AG04450 (cell line): ENCODE measurements at regions not wholly inside any gene's neighbourhood (a gene's known extent, or its start where the extent isn't known, plus 50 kb on each side); places are given as distances from the start of the nearest gene placed in this dataset.

Source experiments
- CTCF ChIA-PET: fragments of 300-600, 350-600 bp; formaldehyde crosslinking; extraction: SDS; loops from one replicate; lab custom pipeline; 2022; ENCODE audit warnings: antibody characterized with exemption, inconsistent platforms; lab: Charles Lee
- POLR2A ChIA-PET: fragments of 350-600 bp; formaldehyde crosslinking; extraction: SDS; loops from one replicate; lab custom pipeline; 2021; ENCODE audit warnings: antibody characterized with exemption, inconsistent platforms; lab: Yijun Ruan, JAX
- DNase-seq: peaks from one replicate; pipeline ENCODE4 v3.0.0-alpha.2; 2011; ENCODE audit warnings: low read depth, low spot score
- H3K27ac ChIP-seq: one replicate; pipeline ENCODE4 v1.5.1; 2012; ENCODE audit warnings: low read depth, low read length, control low read depth
- H3K27me3 ChIP-seq: one replicate; pipeline ENCODE4 v1.6.0; 2012; ENCODE audit warnings: low read length; ENCODE audit not compliant: control insufficient read depth, insufficient read depth
- H3K4me3 ChIP-seq: 2 replicates; pipeline ENCODE4 v1.5.1; 2011; ENCODE audit warnings: mild to moderate bottlenecking, low read depth, low read length, control low read depth
- H3K9me3 ChIP-seq: 2 replicates; pipeline ENCODE4 v1.5.1; 2012; ENCODE audit warnings: low read length; ENCODE audit not compliant: control insufficient read depth, insufficient read depth
- TF ChIP-seq, protein P1 (sequence below): IDR thresholded peaks from 2 replicates; pipeline ENCODE4 v1.5.1; 2011; ENCODE audit warnings: low read depth, low read length, control low read depth, inconsistent platforms

DNA sequence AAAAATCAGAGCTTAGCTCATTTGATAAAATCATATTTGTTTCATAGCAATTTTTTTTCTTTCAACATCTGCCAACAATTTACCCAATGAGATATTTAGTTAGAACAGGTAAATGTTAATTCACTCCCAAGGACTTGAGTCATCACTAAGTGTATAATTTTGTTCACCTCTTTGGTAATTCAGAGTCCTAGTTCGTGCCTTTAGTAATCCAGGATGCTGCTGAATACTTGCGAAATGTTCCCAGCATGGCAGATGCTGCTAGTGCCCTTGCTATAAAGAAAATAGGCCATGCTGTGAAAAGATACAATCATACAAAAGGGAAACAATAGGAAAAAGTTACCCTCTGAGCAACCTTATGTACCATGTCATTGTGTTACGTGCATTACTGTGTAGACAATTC, 210.5 kb downstream of the CSNK1G3 start:
- Histone ChIP-seq H3K27me3 (no peaks in the 10 kb centered on the region), H3K27ac (no peak overlapping the region), H3K9me3 (no peaks in the 10 kb centered on the region), H3K4me3 (no peak overlapping the region)
- CTCF ChIA-PET = interaction anchor here (0.7 kb wide), 1 partner anchor 195 kb away, joined by 4 read pairs; no protein-coding TSS in a partner anchor
- DNase-seq = no peak
- TF ChIP-seq, protein P1, sequence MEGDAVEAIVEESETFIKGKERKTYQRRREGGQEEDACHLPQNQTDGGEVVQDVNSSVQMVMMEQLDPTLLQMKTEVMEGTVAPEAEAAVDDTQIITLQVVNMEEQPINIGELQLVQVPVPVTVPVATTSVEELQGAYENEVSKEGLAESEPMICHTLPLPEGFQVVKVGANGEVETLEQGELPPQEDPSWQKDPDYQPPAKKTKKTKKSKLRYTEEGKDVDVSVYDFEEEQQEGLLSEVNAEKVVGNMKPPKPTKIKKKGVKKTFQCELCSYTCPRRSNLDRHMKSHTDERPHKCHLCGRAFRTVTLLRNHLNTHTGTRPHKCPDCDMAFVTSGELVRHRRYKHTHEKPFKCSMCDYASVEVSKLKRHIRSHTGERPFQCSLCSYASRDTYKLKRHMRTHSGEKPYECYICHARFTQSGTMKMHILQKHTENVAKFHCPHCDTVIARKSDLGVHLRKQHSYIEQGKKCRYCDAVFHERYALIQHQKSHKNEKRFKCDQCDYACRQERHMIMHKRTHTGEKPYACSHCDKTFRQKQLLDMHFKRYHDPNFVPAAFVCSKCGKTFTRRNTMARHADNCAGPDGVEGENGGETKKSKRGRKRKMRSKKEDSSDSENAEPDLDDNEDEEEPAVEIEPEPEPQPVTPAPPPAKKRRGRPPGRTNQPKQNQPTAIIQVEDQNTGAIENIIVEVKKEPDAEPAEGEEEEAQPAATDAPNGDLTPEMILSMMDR = no peak
- POLR2A ChIA-PET = no interaction called here

DNA sequence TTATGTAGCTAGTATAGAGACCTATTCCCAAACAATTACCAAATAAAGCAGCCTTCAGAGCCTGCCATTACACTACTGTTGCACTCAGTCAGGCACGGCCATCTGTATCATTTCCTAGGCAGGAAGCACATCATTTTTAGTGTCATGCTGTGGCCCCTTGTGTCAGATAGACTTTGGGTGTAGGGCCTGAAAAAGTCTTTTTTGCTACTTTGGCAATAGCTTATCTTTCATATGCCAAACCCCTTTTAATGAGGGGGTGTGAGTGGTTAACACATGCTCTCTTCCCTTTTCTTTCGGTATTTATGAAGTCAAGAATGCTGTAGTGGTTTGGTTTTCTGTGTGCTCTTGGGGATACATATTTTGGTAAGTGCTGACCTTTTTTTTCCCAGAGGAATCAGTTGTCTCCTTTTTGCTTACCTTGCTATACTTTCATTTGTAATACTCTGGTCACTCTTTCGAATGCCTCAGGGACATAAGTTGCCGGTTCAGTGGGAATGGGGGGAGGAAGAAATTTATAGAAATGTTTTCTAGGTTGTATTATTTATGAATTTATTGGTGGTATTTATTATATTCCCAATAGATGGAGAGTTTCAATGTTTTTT, 209.8 kb downstream of the CSNK1G3 start:
- H3K4me3 ChIP-seq = no peak overlapping the region
- ChIA-PET CTCF (interaction anchor here (0.7 kb wide), 1 partner anchor 195 kb away, joined by 4 read pairs; no protein-coding TSS in a partner anchor), POLR2A (no interaction called here)
- H3K27me3 ChIP-seq = no peaks in the 10 kb centered on the region
- DNase-seq = no peak
- TF ChIP-seq, protein P1 = no peak
- H3K27ac ChIP-seq = no peak overlapping the region
- H3K9me3 ChIP-seq = no peaks in the 10 kb centered on the region

- no peak overlapping the region for H3K4me3 ChIP-seq
- ChIA-PET POLR2A (no interaction called here), CTCF (no interaction called here)
- no peaks in the 10 kb centered on the region for H3K27me3 ChIP-seq
- no peak overlapping the region for H3K27ac ChIP-seq
- no peak for DNase-seq
- H3K9me3 ChIP-seq = no peaks in the 10 kb centered on the region
- TF ChIP-seq, protein P1 = no peak
These were observed 209.0 kb downstream of the CSNK1G3 start for GRCh38 chr5:123720955-123721354.

DNA sequence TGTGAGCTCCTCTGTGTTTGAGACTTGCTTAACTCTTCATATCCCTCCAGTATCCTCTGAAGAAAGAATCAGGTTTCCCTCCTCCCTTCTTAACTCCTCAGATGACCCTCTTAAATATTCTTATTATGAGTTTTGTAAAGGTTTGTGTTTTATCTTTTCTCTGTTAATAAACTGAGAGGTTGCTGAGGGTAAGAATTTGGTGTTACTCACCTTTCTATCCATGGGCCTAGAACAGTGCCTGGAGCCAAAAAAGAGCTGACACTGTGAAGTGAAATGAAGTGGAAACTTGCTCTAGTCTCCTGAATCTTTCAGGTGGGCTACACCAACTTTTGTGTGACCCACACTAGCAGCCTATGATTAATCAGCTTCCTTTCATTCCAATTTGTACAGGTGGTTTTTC, 208.4 kb downstream of the CSNK1G3 start:
- ChIA-PET POLR2A (no interaction called here), CTCF (no interaction called here)
- DNase-seq = no peak
- TF ChIP-seq, protein P1 = no peak
- no peak overlapping the region for H3K4me3 ChIP-seq
- H3K27ac ChIP-seq = no peak overlapping the region
- H3K27me3 ChIP-seq = no peaks in the 10 kb centered on the region
- no peaks in the 10 kb centered on the region for H3K9me3 ChIP-seq

DNA sequence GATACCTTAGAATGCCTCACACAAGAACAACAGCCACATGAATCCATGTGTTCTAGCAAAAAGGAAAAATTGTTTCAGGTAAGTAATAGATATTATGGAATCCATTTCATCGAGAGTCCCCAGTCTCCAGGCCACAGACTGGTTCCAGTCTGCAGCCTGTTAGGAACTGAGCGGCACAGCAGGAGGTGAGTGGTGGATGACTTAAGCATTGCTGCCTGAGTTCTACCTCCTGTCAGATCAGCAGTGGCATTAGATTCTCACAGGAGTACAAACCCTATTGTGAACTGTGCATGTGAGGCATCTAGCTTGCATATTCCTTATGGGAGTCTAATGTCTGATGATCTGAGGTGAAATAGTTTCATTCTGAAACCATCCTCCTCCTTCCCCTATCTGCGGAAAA, 207.0 kb downstream of the CSNK1G3 start:
- no peaks in the 10 kb centered on the region for H3K9me3 ChIP-seq
- no peak for DNase-seq
- H3K27me3 ChIP-seq = no peaks in the 10 kb centered on the region
- no peak overlapping the region for H3K4me3 ChIP-seq
- no peak overlapping the region for H3K27ac ChIP-seq
- ChIA-PET POLR2A (no interaction called here), CTCF (no interaction called here)
- TF ChIP-seq, protein P1 = no peak
